ENCODE measurements at regions not wholly inside any gene's neighbourhood (a gene's known extent, or its start where the extent isn't known, plus 50 kb on each side); places are given as distances from the start of the nearest gene placed in this dataset.

DNA sequence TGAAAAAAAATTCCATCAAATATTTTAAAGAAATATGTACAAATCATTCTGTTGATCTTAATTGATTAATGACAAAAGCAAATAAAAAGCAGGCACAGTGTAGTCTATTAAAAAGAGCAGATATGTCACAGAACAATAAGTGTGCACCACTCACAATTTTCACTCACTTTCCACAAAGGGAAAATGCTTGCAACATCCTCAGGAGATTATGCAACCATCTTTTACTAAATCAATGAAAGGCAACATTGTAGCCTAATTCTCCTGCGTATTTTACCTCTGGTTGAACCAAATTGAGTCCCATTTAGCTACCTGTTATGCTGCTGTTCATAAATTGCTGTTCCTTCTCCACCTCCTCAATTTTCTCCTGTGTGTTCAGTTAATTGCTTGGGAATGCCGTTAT, 1346.8 kb upstream of the PIK3C3 start:
- TF ChIP-seq, protein P1, sequence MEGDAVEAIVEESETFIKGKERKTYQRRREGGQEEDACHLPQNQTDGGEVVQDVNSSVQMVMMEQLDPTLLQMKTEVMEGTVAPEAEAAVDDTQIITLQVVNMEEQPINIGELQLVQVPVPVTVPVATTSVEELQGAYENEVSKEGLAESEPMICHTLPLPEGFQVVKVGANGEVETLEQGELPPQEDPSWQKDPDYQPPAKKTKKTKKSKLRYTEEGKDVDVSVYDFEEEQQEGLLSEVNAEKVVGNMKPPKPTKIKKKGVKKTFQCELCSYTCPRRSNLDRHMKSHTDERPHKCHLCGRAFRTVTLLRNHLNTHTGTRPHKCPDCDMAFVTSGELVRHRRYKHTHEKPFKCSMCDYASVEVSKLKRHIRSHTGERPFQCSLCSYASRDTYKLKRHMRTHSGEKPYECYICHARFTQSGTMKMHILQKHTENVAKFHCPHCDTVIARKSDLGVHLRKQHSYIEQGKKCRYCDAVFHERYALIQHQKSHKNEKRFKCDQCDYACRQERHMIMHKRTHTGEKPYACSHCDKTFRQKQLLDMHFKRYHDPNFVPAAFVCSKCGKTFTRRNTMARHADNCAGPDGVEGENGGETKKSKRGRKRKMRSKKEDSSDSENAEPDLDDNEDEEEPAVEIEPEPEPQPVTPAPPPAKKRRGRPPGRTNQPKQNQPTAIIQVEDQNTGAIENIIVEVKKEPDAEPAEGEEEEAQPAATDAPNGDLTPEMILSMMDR (IDR thresholded peaks at IDR 0.05), result no peak
- TF ChIP-seq POLR2A (IDR thresholded peaks at IDR 0.05) (no peak), EP300 (IDR thresholded peaks at IDR 0.05) (no peak)
